Astrocyte (in vitro differentiated cells and primary cell): ENCODE measurements at regions not wholly inside any gene's neighbourhood (a gene's known extent, or its start where the extent isn't known, plus 50 kb on each side); places are given as distances from the start of the nearest gene placed in this dataset.

Experiments
- EZH2 ChIP-seq: IDR thresholded peaks from 2 replicates; pipeline ENCODE4 v1.6.1; 2012; ENCODE audit warnings: mild to moderate bottlenecking, low read length, inconsistent platforms; ENCODE audit not compliant: insufficient read depth
- TF ChIP-seq, protein P1 (sequence below): IDR thresholded peaks from 2 replicates; pipeline ENCODE4 v1.5.1; 2011; ENCODE audit warnings: low read depth, mild to moderate bottlenecking, inconsistent platforms, low read length, moderate library complexity; ENCODE audit not compliant: insufficient read depth

DNA sequence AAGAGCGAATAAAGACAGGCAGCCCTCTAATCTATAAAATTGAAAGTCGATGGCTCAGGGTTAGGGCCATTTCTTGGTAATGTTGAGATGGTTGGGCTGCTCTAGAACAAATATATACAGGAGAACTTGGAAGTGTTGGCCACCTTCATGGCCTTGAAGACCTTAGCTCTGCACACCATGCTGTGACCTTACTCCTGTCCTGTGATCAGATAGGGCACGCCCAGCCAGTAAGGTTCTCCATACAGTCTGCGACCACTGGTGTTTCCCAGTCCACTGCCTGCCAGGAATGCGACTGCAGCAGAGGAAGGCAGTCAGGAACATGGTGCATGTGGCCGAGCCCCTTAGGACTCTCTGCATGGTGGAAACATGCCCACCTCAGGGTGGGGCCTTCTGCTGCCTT lies 73.2 kb upstream of the PSMA6 start:
- TF ChIP-seq EZH2, result no peak
- TF ChIP-seq, protein P1, sequence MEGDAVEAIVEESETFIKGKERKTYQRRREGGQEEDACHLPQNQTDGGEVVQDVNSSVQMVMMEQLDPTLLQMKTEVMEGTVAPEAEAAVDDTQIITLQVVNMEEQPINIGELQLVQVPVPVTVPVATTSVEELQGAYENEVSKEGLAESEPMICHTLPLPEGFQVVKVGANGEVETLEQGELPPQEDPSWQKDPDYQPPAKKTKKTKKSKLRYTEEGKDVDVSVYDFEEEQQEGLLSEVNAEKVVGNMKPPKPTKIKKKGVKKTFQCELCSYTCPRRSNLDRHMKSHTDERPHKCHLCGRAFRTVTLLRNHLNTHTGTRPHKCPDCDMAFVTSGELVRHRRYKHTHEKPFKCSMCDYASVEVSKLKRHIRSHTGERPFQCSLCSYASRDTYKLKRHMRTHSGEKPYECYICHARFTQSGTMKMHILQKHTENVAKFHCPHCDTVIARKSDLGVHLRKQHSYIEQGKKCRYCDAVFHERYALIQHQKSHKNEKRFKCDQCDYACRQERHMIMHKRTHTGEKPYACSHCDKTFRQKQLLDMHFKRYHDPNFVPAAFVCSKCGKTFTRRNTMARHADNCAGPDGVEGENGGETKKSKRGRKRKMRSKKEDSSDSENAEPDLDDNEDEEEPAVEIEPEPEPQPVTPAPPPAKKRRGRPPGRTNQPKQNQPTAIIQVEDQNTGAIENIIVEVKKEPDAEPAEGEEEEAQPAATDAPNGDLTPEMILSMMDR, result no peak
